ENCODE measurements at regions not wholly inside any gene's neighbourhood (a gene's known extent, or its start where the extent isn't known, plus 50 kb on each side); places are given as distances from the start of the nearest gene placed in this dataset.

DNA sequence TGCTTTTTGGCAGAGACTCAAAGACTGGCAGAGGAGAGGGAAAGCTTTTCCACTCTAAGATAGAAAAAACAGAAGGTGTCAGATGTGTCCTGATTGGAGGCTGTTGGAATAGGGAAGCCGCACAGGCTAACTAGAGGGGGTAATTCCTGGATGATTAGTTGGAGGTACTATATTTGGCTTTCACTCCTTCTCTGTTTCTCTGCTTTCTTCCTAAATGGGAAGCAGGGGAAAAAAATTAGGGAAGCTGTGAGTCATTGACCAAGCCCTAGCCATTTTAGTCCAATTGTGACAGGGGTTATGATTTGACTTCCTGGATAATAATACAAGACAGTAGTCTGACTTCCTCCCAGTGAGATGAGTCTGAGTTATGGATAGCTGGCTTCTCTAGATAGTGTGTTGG, 475.2 kb upstream of the CELF2 start:
- no peaks in the 10 kb centered on the region for H3K4me1 ChIP-seq
- intact Hi-C loops (cut with DNase I): no loop called here
- no peak for TF ChIP-seq POLR2A (IDR thresholded peaks at IDR 0.05)
- TF ChIP-seq POLR2AphosphoS5 (IDR thresholded peaks at IDR 0.05; ENCODE audit: insufficient read depth in 1 of 2, low read depth in 1 of 2): no peak
- TF ChIP-seq, protein P1, sequence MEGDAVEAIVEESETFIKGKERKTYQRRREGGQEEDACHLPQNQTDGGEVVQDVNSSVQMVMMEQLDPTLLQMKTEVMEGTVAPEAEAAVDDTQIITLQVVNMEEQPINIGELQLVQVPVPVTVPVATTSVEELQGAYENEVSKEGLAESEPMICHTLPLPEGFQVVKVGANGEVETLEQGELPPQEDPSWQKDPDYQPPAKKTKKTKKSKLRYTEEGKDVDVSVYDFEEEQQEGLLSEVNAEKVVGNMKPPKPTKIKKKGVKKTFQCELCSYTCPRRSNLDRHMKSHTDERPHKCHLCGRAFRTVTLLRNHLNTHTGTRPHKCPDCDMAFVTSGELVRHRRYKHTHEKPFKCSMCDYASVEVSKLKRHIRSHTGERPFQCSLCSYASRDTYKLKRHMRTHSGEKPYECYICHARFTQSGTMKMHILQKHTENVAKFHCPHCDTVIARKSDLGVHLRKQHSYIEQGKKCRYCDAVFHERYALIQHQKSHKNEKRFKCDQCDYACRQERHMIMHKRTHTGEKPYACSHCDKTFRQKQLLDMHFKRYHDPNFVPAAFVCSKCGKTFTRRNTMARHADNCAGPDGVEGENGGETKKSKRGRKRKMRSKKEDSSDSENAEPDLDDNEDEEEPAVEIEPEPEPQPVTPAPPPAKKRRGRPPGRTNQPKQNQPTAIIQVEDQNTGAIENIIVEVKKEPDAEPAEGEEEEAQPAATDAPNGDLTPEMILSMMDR (IDR thresholded peaks at IDR 0.05): no peak

DNA sequence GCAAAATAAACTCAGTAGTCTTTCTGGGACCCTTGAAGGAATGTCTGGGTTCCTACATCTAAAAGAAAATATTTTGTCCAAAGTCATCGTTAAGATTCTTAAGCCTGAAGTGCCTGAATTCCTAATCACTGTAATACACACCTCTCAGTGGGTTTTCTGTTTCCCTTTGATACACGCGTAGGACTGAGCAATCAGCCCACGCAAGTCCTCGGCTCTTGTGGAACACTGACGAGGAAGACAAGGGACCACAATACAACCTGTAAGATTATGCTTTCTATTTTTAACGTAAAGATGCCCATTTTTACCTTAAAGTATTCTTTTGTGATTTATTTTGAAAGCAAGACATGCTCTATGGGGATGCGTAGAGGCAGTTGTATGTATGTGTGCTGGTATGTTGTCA, 472.8 kb upstream of the CELF2 start:
- Histone ChIP-seq H3K36me3 (no peaks in the 10 kb centered on the region), H3K4me1 (no peaks in the 10 kb centered on the region), H3K4me3 (no peak overlapping the region), H3K27me3 (no peaks in the 10 kb centered on the region), H3K9me3 (no peaks in the 10 kb centered on the region), H3K27ac (no peak overlapping the region)
- intact Hi-C loops (cut with DNase I): no loop called here
- DNase-seq (ENCODE audit: extremely low spot score in 2 of 2): no peak
- TF ChIP-seq POLR2A (IDR thresholded peaks at IDR 0.05) (no peak), POLR2AphosphoS5 (IDR thresholded peaks at IDR 0.05; ENCODE audit: insufficient read depth in 1 of 2, low read depth in 1 of 2) (no peak)
- TF ChIP-seq, protein P1 (IDR thresholded peaks at IDR 0.05): no peak

More for the DNA sequence above, 475.2 kb upstream of the CELF2 start:
- no peak overlapping the region for H3K4me3 ChIP-seq
- no peaks in the 10 kb centered on the region for H3K9me3 ChIP-seq
- DNase-seq (ENCODE audit: extremely low spot score in 2 of 2): no peak
- no peaks in the 10 kb centered on the region for H3K27me3 ChIP-seq
- no peaks in the 10 kb centered on the region for H3K36me3 ChIP-seq
- no peak overlapping the region for H3K27ac ChIP-seq

DNA sequence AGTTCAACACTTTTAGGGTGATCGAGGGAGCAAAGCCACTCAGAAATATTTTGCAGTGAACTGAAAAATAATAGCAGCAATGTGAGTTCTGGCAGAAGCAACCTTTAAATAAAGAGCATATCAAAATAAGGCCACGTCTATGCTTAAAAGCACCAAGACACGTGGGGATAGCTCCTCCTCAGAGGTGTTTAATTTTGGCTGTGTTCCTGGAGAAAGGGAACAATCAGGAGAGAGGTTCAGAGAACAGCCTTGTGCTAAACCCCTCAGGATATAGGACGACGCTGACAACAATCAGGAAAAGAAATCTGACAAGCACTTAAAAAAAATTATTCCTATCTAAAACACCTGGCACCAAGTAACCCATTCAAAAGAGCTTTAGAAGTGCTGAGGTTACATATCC, 471.9 kb upstream of the CELF2 start:
- no peak for DNase-seq (ENCODE audit: extremely low spot score in 2 of 2)
- TF ChIP-seq, protein P1 (IDR thresholded peaks at IDR 0.05): no peak
- no peak for TF ChIP-seq POLR2AphosphoS5 (IDR thresholded peaks at IDR 0.05; ENCODE audit: insufficient read depth in 1 of 2, low read depth in 1 of 2)
- TF ChIP-seq POLR2A (IDR thresholded peaks at IDR 0.05): no peak
- H3K27me3 ChIP-seq: no peaks in the 10 kb centered on the region

DNA sequence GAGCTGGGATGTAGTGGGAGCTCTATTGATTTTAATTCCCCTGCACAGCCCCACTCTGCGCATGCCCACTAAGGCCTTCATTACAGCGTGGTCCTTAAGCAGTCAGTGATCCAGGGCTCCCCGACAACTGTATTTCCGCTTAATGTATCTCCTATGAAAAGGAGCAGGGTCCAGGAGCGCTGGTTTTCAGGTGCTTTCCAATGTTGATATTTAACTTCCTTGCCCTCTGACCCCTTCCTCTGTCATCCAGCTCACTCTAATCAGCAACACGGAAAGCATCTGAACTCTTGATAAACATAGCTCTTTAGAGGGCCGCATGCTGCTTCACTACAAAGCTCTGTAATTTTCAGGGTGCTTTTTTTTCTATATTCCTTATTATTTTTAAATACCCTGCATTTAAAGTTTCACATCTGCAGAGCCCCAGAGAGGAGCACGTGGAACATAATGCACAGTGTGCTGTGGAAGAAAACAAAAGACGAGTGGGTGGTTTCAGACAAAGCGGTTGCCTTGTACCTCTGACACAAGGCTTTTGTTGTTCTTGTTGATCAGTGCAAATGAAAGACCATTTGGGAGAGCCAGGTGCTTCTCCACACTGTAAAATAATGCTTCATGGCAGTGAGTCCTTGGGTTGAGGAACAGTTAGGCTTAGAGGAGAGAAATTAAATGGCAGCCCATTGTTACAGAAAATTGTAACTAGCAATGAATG, 465.9 kb upstream of the CELF2 start:
- TF ChIP-seq POLR2A (IDR thresholded peaks at IDR 0.05) (no peak), POLR2AphosphoS5 (IDR thresholded peaks at IDR 0.05; ENCODE audit: insufficient read depth in 1 of 2, low read depth in 1 of 2) (no peak)
- TF ChIP-seq, protein P1 (IDR thresholded peaks at IDR 0.05): no peak
- H3K4me1 ChIP-seq: no peaks in the 10 kb centered on the region
- no peaks in the 10 kb centered on the region for H3K9me3 ChIP-seq
- no peak overlapping the region for H3K4me3 ChIP-seq
- no peak overlapping the region for H3K27ac ChIP-seq
- H3K27me3 ChIP-seq: no peaks in the 10 kb centered on the region
- intact Hi-C loops (cut with DNase I): no loop called here
- H3K36me3 ChIP-seq: no peaks in the 10 kb centered on the region
- no peak for DNase-seq (ENCODE audit: extremely low spot score in 2 of 2)

More for the DNA sequence above, 471.9 kb upstream of the CELF2 start:
- intact Hi-C loops (cut with DNase I): no loop called here
- H3K36me3 ChIP-seq: no peaks in the 10 kb centered on the region
- H3K9me3 ChIP-seq: no peaks in the 10 kb centered on the region
- no peak overlapping the region for H3K4me3 ChIP-seq
- no peak overlapping the region for H3K27ac ChIP-seq
- H3K4me1 ChIP-seq: no peaks in the 10 kb centered on the region

DNA sequence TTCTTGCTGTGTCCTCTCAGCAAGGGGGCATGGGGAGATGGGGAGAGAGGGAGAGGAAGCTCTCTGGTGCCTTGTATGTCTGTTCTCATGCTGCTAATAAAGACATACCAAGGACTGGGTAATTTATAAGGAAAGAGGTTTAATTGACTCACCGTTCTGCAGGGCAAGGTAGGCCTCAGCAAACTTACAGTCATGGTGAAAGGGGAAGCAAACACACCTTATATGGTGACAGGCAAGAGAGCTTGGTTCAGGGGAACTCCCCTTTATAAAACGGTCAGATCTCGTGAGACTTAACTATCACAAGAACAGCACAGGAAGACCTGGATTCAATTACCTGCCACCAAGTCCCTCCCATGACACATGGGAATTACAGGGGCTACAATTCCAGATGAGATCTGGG, 464.7 kb upstream of the CELF2 start:
- Histone ChIP-seq H3K27me3 (no peaks in the 10 kb centered on the region), H3K4me1 (no peaks in the 10 kb centered on the region), H3K27ac (no peak overlapping the region), H3K36me3 (no peaks in the 10 kb centered on the region), H3K4me3 (no peak overlapping the region), H3K9me3 (no peaks in the 10 kb centered on the region)
- intact Hi-C loops (cut with DNase I): no loop called here
- TF ChIP-seq, protein P1 (IDR thresholded peaks at IDR 0.05): no peak
- TF ChIP-seq POLR2AphosphoS5 (IDR thresholded peaks at IDR 0.05; ENCODE audit: insufficient read depth in 1 of 2, low read depth in 1 of 2) (no peak), POLR2A (IDR thresholded peaks at IDR 0.05) (no peak)
- no peak for DNase-seq (ENCODE audit: extremely low spot score in 2 of 2)
